Esophagus squamous epithelium (tissue), 5 donors: ENCODE measurements at regions not wholly inside any gene's neighbourhood (a gene's known extent, or its start where the extent isn't known, plus 50 kb on each side); places are given as distances from the start of the nearest gene placed in this dataset.

Source experiments
- DNase-seq: peaks from one replicate; lab custom pipeline; 2025; lab: John Stamatoyannopoulos, UW
- H3K27ac ChIP-seq, 4 donors: fragments of 200-600 bp; sonication (generic); one replicate each; pipeline ENCODE4 v1.5.1; 2016 to 2019; ENCODE audit warnings: mild to moderate bottlenecking in 1 of 4
- H3K27me3 ChIP-seq, 4 donors: fragments of 200-600 bp; sonication (generic); 1 replicate in 3 of 4; 2 replicates in 1 of 4; pipeline versions ENCODE4 v1.5.1 to v1.6.0; 2017 to 2021; ENCODE audit warnings: antibody characterized with exemption in 1 of 4
- H3K36me3 ChIP-seq, 3 donors: fragments of 200-600 bp; sonication (generic); one replicate each; pipeline ENCODE4 v1.5.1; 2016 to 2019
- H3K4me1 ChIP-seq, 3 donors: fragments of 200-600 bp; sonication (generic); one replicate each; pipeline ENCODE4 v1.5.1; 2017 to 2019
- H3K4me3 ChIP-seq, 4 donors: fragments of 200-600 bp; sonication (generic); 1 replicate in 3 of 4; 2 replicates in 1 of 4; pipeline ENCODE4 v1.5.1; 2016 to 2019; ENCODE audit warnings: mild to moderate bottlenecking in 2 of 4, moderate library complexity in 1 of 4
- H3K9me3 ChIP-seq, 3 donors: fragments of 200-600 bp; sonication (generic); one replicate each; pipeline ENCODE4 v1.5.1; 2016 to 2019
- POLR2A ChIP-seq, 4 donors: fragments of 450-650 bp; IDR thresholded peaks; one replicate each; pipeline ENCODE4 v1.6.1; 2017; ENCODE audit warnings: antibody characterized with exemption in 4 of 4, mild to moderate bottlenecking in 4 of 4, moderate library complexity in 3 of 4
- WGBS, 2 donors: methylation state at CpG; one replicate each; pipeline ENCODE4 v1.1.5; 2018; 5-methylcytosine and 5-hydroxymethylcytosine counted together
- intact Hi-C: fragments of 100-400 bp; cut with DNase I; formaldehyde crosslinking; loops from one replicate; pipeline ENCODE4 v1.15.0; 2022
- TF ChIP-seq, protein P1 (sequence below), 6 experiments: fragments of 450-650 bp in 4 of 6; fragments of 200-600 bp in 2 of 6; sonication (generic) in 2 of 6; IDR thresholded peaks; one replicate each; pipeline ENCODE4 v1.5.1; 2016 to 2019; ENCODE audit warnings: antibody characterized with exemption in 6 of 6, mild to moderate bottlenecking in 4 of 6, moderate library complexity in 4 of 6
- donor health status: DM: yes; HTN: yes; CAD: no.

DNA sequence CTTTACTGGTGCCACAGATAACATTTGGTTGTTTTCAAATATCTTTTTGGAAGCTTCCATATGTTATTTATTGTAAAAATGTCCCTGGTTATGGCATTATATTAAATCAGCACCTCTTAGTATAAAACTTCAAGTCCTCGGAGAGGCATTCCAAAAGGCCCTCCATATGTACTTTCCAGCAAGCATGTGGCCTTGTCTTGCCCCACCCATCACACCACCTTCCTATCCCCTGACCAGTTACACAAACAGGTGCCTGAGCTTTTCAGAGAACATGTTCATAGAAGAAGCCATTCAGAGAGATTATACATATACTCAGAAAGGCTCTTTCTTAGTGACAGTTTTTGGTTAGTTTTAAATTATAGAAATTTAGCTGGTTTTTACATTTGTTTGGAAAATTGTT, 92.4 kb upstream of the PRKG1 start:
- Histone ChIP-seq H3K27ac (no peak overlapping the region), H3K36me3 (no peaks in the 10 kb centered on the region), H3K9me3 (no peaks in the 10 kb centered on the region), H3K27me3 (no peaks in the 10 kb centered on the region), H3K4me1 (no peaks in the 10 kb centered on the region), H3K4me3 (no peak overlapping the region)
- TF ChIP-seq POLR2A (IDR thresholded peaks at IDR 0.05), result no peak
- TF ChIP-seq, protein P1, sequence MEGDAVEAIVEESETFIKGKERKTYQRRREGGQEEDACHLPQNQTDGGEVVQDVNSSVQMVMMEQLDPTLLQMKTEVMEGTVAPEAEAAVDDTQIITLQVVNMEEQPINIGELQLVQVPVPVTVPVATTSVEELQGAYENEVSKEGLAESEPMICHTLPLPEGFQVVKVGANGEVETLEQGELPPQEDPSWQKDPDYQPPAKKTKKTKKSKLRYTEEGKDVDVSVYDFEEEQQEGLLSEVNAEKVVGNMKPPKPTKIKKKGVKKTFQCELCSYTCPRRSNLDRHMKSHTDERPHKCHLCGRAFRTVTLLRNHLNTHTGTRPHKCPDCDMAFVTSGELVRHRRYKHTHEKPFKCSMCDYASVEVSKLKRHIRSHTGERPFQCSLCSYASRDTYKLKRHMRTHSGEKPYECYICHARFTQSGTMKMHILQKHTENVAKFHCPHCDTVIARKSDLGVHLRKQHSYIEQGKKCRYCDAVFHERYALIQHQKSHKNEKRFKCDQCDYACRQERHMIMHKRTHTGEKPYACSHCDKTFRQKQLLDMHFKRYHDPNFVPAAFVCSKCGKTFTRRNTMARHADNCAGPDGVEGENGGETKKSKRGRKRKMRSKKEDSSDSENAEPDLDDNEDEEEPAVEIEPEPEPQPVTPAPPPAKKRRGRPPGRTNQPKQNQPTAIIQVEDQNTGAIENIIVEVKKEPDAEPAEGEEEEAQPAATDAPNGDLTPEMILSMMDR (IDR thresholded peaks at IDR 0.05), result no peak
- intact Hi-C loops, result no loop called here
- DNase-seq, result no peak
- 89 to 91% methylated on average over 1 of the region's 1 CpG for WGBS, 2 donors

DNA sequence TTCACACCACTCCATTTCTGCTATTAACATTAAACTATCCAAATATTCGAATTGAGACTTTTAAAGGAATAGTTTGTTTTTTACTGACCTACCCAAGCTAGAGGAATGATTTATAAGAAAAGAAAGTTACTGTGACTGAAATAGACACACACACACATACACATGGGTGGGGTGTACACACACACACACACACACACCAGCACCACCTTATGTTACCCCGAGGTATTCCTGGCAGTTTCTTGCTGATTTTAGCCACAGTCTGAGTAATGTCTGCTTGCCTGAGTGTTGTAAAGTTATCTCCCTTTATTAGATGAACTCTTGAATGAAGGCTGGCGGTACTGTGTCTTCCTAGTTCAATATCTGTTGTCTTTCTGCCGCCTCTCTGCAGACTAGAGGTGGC, 91.3 kb upstream of the PRKG1 start:
- Histone ChIP-seq H3K4me1 (no peaks in the 10 kb centered on the region), H3K27me3 (no peaks in the 10 kb centered on the region), H3K9me3 (no peaks in the 10 kb centered on the region), H3K36me3 (no peaks in the 10 kb centered on the region), H3K27ac (no peak overlapping the region), H3K4me3 (no peak overlapping the region)
- TF ChIP-seq, protein P1 (IDR thresholded peaks at IDR 0.05), result no peak
- TF ChIP-seq POLR2A (IDR thresholded peaks at IDR 0.05), result no peak
- intact Hi-C loops, result no loop called here
- no peak for DNase-seq
- WGBS, 2 donors, result 56 to 57% methylated on average over 3 to 4 of the region's 4 CpGs

DNA sequence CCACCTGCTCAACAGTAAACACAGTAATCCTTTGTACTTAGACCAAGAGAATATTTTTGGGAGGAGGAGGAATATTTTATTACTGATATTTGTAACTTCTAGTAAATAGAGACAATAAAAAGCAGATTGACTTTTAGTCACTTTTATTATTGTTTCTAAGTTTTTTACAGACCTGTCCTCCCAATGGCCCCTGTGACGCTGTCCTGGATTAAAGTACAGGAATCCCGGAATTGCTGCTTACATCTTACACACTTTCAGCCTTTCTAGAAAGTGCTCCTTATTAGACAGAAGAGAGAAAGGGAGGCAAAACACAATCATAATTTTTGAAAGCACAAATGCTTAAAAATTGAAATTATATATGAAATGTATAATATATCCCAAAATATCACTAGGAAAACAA, 86.4 kb upstream of the PRKG1 start:
- no peak overlapping the region for H3K27ac ChIP-seq
- peaks cover 0 to 24% (median 5%) of the 10 kb centered on the region in 3 donors for H3K4me1 ChIP-seq
- no peaks in the 10 kb centered on the region for H3K36me3 ChIP-seq
- no peak overlapping the region for H3K4me3 ChIP-seq
- no peak for TF ChIP-seq POLR2A (IDR thresholded peaks at IDR 0.05)
- TF ChIP-seq, protein P1 (IDR thresholded peaks at IDR 0.05), result no peak
- no peak for DNase-seq
- WGBS, 2 donors, result 94 to 97% methylated on average over 2 of the region's 2 CpGs
- intact Hi-C loops, result no loop called here
- H3K27me3 ChIP-seq, result peaks cover 0 to 37% (median 0%) of the 10 kb centered on the region in 4 donors
- H3K9me3 ChIP-seq, result no peaks in the 10 kb centered on the region

DNA sequence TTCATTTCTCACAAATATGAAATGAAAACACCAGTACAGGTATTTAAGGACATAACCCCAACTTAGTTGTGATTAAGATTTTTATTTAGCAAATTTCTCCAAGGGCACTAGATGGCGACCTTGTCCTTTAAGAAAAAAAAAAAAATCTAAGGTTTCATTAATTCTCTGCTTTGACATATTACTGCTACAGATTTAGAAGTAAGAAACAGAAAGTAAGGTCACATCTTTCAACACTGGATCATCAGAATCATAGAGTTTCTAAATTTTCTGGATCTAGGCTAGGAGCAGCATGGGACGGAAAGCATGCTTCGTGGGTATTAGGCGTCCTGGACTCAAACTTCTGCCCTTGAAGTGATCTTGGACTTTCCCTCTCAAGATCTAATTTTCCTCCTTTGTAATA, 85.5 kb upstream of the PRKG1 start:
- H3K27me3 ChIP-seq, result peaks cover 0 to 45% (median 0%) of the 10 kb centered on the region in 4 donors
- WGBS, 2 donors, result 40 to 45% methylated on average over 4 of the region's 4 CpGs
- no peak overlapping the region for H3K27ac ChIP-seq
- no peak for TF ChIP-seq POLR2A (IDR thresholded peaks at IDR 0.05)
- TF ChIP-seq, protein P1 (IDR thresholded peaks at IDR 0.05), result peak in 3 of 6 experiments; percentile 25 to 41 (median 40)
- no peaks in the 10 kb centered on the region for H3K9me3 ChIP-seq
- DNase-seq, result no peak
- intact Hi-C loops, result no loop called here
- H3K4me1 ChIP-seq, result peaks cover 0 to 33% (median 5%) of the 10 kb centered on the region in 3 donors
- H3K36me3 ChIP-seq, result no peaks in the 10 kb centered on the region
- peak overlapping the region in 1 of 4 donors; percentile 13 for H3K4me3 ChIP-seq

DNA sequence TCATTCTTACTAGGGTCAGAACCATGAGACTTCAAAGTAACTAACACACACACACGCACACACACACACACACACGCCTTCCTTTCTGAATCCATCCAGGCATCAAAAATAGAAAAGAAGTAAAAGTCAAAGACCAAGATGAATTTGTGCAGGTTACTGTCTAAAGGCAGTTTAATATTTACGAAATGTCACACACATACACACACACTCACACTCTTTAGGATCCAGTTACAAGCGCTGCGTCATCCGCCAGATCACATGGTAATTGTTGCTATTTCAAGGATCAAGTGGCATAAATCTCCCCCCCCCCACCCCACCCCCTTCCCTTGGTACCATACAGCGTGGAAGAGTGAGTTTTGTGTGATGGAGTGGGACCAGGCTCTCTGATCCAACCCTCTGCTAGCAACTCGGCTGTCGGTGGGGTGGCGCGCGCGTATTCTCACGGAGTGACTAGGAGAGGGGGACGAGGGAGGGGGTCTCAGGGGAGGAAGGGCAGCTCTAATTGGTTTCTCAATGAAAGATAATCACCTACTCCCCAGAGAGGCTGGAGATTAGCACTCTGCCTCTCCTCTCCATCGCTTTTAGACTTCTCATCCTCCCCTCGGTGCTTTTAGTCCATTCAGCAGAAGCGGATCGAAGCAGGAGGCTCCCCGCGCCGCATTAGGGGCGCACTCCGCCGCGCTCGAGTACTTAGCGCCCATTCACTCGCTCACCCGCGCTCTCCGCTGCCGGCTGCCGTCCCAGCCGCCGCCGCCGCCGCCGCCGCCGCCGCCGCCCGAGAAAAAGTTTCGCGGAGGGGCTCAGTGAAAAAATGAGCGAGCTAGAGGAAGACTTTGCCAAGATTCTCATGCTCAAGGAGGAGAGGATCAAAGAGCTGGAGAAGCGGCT, 83.5 kb upstream of the PRKG1 start:
- Histone ChIP-seq H3K27me3 (peaks cover 0 to 45% (median 0%) of the 10 kb centered on the region in 4 donors), H3K9me3 (no peaks in the 10 kb centered on the region), H3K4me3 (peak overlapping the region; percentile 40 to 72 (median 57)), H3K4me1 (peaks cover 0 to 40% (median 5%) of the 10 kb centered on the region in 3 donors), H3K27ac (peak overlapping the region; percentile 58 to 87 (median 74)), H3K36me3 (no peaks in the 10 kb centered on the region)
- intact Hi-C loops, result no loop called here
- DNase-seq, result no peak
- WGBS, 2 donors, result 12 to 23% methylated on average over 8 of the region's 49 CpGs
- TF ChIP-seq, protein P1 (IDR thresholded peaks at IDR 0.05), result no peak
- no peak for TF ChIP-seq POLR2A (IDR thresholded peaks at IDR 0.05)
